Stomach smooth muscle (tissue), 2 donors: ENCODE measurements at regions not wholly inside any gene's neighbourhood (a gene's known extent, or its start where the extent isn't known, plus 50 kb on each side); places are given as distances from the start of the nearest gene placed in this dataset.

ENCODE experiments used
- H3K27ac ChIP-seq: one replicate; pipeline ENCODE4 v1.7.0; 2013; ENCODE audit warnings: mild to moderate bottlenecking, low read length, inconsistent platforms
- H3K27me3 ChIP-seq, 2 donors: one replicate each; pipeline ENCODE4 v1.7.0; 2013; ENCODE audit warnings: low read length in 2 of 2; ENCODE audit not compliant: insufficient read depth in 2 of 2, control insufficient read depth in 1 of 2
- H3K36me3 ChIP-seq, 2 donors: one replicate each; pipeline ENCODE4 v1.7.0; 2013; ENCODE audit warnings: low read length in 2 of 2; ENCODE audit not compliant: control insufficient read depth in 2 of 2, insufficient read depth in 2 of 2
- H3K4me1 ChIP-seq: one replicate; pipeline ENCODE4 v1.7.0; 2013; ENCODE audit warnings: low read length; ENCODE audit not compliant: control insufficient read depth, insufficient read depth
- H3K4me3 ChIP-seq, 2 donors: one replicate each; pipeline ENCODE4 v1.7.0; 2013; ENCODE audit warnings: low read length in 2 of 2
- H3K9ac ChIP-seq, 2 donors: one replicate each; pipeline ENCODE4 v1.7.0; 2013; ENCODE audit warnings: low read length in 2 of 2, mild to moderate bottlenecking in 1 of 2
- H3K9me3 ChIP-seq, 2 donors: one replicate each; pipeline ENCODE4 v1.7.0; 2013; ENCODE audit warnings: low read length in 2 of 2; ENCODE audit not compliant: control insufficient read depth in 2 of 2
- donor health status: healthy.
- donor health status: Pancreatic carcinoma.

GRCh38 chr16:85215478-85216118, 103.3 kb upstream of the CIBAR2 start:
- no peak overlapping the region for H3K9ac ChIP-seq
- H3K4me3 ChIP-seq: no peak overlapping the region
- peaks cover 48% of the 10 kb centered on the region for H3K4me1 ChIP-seq

DNA sequence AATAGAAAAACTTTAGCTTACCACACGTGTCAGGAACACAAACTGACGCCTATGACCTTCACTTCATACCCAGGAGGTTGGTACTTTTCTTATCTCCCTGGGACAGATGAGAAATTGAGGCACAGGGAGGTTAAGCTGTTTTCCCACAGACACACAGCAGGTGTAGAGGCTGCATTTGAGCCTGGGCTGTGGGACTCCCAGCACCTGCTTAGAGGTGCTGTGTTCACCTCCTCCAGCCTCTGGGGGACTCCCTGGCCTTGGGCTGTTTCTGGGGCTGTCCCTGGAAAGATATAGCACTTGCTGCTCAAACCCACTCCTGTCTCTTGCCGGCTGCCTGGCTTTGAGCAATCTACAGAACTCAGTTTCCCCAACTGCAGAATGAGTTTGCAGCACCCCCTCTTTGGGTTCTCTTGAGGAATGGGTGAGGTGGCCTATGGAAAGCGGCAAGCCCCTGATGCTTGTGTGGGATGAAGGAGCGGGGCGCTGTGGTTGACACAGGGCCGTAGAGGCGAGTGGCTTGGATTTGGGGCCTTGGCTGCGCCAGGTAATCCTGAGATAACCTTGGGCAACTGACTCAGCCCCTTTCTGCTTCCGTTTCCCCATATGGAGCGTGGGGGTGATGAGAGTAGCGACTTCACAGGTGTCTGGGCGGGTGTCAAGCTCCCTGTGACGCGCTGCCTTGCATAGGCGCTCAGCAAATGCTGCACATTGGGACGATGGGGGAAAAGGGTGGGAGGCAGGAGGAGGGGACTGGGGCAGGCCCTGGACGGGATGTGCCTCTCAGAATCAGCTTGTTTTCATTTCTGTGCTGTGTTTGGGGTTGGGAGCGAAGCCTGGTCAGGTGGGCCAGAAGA, 104.5 kb upstream of the CIBAR2 start:
- no peaks in the 10 kb centered on the region for H3K9me3 ChIP-seq
- peaks cover 47% of the 10 kb centered on the region for H3K4me1 ChIP-seq
- no peak overlapping the region for H3K27ac ChIP-seq
- no peaks in the 10 kb centered on the region for H3K27me3 ChIP-seq
- H3K9ac ChIP-seq: no peak overlapping the region
- H3K36me3 ChIP-seq: no peaks in the 10 kb centered on the region
- H3K4me3 ChIP-seq: no peak overlapping the region

More at GRCh38 chr16:85215478-85216118, 103.3 kb upstream of the CIBAR2 start:
- H3K27me3 ChIP-seq: no peaks in the 10 kb centered on the region
- no peak overlapping the region for H3K27ac ChIP-seq
- H3K36me3 ChIP-seq: no peaks in the 10 kb centered on the region
- H3K9me3 ChIP-seq: no peaks in the 10 kb centered on the region

DNA sequence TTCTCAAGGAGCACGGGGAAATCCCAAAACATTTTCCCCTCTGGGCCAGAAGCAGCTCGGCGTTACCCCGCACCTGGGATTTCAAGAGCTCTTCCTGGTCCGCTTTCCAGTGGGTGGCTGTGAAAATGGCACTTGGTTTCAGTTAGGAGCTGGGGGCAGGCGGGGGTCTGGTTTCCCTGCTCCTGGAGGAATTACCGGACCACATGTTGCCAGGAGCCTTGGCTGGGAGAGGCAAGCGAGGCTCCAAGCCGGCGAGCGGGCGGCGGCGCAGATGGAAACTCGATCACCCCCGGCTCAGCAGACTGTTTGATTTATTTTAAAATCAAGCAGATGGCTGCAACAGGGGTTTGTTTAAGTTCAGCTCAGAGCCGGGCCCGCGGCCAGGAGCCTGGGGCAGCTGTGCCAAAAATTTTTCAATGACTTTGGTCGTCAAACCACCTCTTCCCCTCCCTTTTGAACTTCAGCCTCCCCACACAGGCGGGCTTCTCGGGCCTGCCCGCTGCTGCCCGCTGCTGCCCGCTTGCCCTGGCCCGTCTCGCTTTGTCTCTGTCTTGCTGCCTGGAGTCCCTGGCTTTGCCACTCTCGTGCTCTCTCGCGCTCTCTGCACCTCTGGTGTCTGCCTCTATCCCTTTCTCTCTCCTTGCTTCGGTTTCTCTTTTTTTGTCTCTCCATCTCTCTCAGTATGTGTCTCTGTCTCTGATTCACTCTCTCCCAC, 108.0 kb upstream of the CIBAR2 start:
- Histone ChIP-seq H3K9me3 (no peaks in the 10 kb centered on the region), H3K27me3 (no peaks in the 10 kb centered on the region), H3K4me1 (peaks cover 26% of the 10 kb centered on the region), H3K9ac (peak overlapping the region in 1 of 2 donors; percentile 51), H3K27ac (peak overlapping the region; percentile 37), H3K36me3 (no peaks in the 10 kb centered on the region), H3K4me3 (peak overlapping the region; percentile 57 to 60)

DNA sequence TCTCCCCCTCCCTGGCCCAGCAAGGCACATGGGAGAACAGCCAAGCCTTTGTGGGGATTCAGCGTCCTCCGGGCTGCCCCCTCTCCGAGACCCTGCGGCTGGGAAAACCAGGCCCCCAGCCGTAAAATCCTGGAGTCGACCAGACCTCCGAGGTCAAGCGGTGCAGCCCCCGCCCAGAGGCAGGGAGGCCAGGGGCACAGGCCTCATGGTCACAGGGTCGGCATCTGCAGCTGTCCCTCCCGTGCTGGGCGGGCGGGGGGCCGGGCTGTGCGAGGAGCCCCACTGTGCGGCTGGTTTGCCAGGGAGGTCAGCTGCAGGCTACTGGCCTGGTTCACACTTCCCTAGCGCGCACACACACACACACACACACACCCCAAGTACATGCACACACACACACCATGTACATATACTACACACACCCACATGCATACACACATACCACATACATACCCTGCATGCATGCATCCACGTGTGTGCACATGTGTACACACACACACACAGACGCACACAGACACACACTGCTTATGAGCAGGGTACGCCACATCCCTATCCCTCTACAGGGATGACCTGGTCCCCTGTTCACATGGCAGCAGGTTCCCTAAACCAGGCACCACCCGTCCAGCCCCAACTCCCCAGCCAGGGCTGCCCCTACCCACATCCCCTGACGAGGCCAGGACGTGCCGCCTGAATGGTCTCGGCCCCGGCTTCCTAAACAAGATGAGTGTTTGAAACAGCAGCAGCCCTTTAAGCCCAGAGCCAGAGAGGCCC, 108.9 kb upstream of the CIBAR2 start:
- no peaks in the 10 kb centered on the region for H3K36me3 ChIP-seq
- no peaks in the 10 kb centered on the region for H3K27me3 ChIP-seq
- H3K9ac ChIP-seq: no peak overlapping the region
- peaks cover 26% of the 10 kb centered on the region for H3K4me1 ChIP-seq
- no peak overlapping the region for H3K4me3 ChIP-seq
- H3K9me3 ChIP-seq: peaks cover 0 to 4% of the 10 kb centered on the region in 2 donors
- no peak overlapping the region for H3K27ac ChIP-seq

- no peak overlapping the region for H3K27ac ChIP-seq
- H3K27me3 ChIP-seq: no peaks in the 10 kb centered on the region
- no peaks in the 10 kb centered on the region for H3K36me3 ChIP-seq
- peaks cover 26% of the 10 kb centered on the region for H3K4me1 ChIP-seq
- H3K9ac ChIP-seq: no peak overlapping the region
- H3K9me3 ChIP-seq: peaks cover 0 to 4% of the 10 kb centered on the region in 2 donors
- H3K4me3 ChIP-seq: no peak overlapping the region
Measured at GRCh38 chr16:85221771-85222154, 109.5 kb upstream of the CIBAR2 start.

GRCh38 chr16:85222155-85222863, 110.0 kb upstream of the CIBAR2 start:
- Histone ChIP-seq H3K27me3 (no peaks in the 10 kb centered on the region), H3K9me3 (peaks cover 0 to 4% of the 10 kb centered on the region in 2 donors), H3K27ac (no peak overlapping the region), H3K36me3 (no peaks in the 10 kb centered on the region), H3K4me1 (peaks cover 26% of the 10 kb centered on the region), H3K9ac (no peak overlapping the region), H3K4me3 (no peak overlapping the region)

GRCh38 chr16:85225257-85225656, 113.0 kb upstream of the CIBAR2 start:
- Histone ChIP-seq H3K9me3 (peaks cover 0 to 4% of the 10 kb centered on the region in 2 donors), H3K4me3 (no peak overlapping the region), H3K9ac (no peak overlapping the region), H3K36me3 (no peaks in the 10 kb centered on the region), H3K4me1 (peaks cover 25% of the 10 kb centered on the region), H3K27ac (no peak overlapping the region), H3K27me3 (no peaks in the 10 kb centered on the region)

DNA sequence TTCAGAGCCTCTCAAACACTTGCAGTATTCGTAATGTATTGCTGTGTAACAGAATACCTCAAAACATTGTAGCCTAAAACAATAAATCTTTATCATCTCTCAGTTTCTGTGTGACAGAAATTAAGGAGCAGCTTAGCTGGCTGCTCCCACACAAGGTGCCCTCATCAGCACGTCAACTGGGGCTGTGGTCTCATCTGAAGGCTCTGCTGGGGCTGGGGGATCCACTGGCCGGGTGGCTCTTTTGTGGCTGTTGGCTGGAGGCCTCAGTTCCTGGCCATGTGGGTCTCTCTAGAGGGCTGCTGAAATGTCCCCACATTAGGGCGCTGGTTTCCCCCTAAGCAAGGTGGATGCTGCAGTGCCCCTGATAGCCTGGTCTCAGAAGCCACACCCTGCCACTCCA, 113.4 kb upstream of the CIBAR2 start:
- H3K9me3 ChIP-seq: peaks cover 0 to 4% of the 10 kb centered on the region in 2 donors
- H3K4me1 ChIP-seq: peaks cover 25% of the 10 kb centered on the region
- no peak overlapping the region for H3K27ac ChIP-seq
- no peak overlapping the region for H3K9ac ChIP-seq
- no peak overlapping the region for H3K4me3 ChIP-seq
- H3K27me3 ChIP-seq: no peaks in the 10 kb centered on the region
- H3K36me3 ChIP-seq: no peaks in the 10 kb centered on the region

DNA sequence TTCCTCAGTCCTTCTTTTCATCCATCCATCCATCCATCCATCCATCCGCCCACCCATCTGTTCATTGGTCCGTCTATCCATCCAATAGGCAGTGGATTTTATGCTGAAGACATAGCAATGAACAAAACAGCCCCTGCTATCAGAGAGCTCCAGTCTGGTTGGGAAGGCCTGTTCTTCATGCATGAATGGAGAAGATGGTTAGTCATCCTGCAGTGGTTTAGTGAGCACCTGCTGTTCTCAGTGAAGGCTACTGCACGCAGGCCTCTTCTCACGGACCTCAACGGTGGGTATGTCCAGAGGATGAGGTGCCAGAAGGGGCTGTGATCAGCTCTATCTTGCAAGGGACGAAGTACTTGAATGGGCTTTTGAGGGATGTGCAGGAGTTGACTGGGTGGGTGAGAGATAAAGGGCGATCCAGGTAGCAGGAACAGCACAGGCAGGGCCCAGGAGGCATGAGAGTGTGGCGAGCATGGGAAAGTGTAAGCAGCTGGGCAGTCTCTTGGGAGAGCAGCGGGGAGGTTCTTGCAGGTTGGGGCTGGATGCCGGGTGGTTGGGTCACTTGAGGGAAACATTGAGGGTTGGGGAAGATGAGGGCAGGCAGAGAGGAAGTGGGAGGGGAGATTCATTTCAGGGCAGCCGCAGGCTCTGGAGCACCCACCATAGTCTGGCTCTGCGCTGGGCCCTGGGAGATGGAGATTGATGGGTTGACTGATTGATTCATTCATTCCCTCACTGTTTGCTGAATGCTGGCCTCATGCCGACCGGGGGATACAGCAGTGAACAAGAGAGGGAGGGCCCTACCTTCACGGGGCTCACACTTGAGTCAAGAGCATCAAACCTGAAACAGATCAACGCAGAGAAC, 115.0 kb upstream of the CIBAR2 start:
- no peaks in the 10 kb centered on the region for H3K36me3 ChIP-seq
- no peaks in the 10 kb centered on the region for H3K27me3 ChIP-seq
- no peak overlapping the region for H3K27ac ChIP-seq
- H3K9me3 ChIP-seq: peaks cover 0 to 4% of the 10 kb centered on the region in 2 donors
- H3K9ac ChIP-seq: no peak overlapping the region
- peaks cover 25% of the 10 kb centered on the region for H3K4me1 ChIP-seq
- H3K4me3 ChIP-seq: no peak overlapping the region
